H1 (cell line): ENCODE measurements at regions not wholly inside any gene's neighbourhood (a gene's known extent, or its start where the extent isn't known, plus 50 kb on each side); places are given as distances from the start of the nearest gene placed in this dataset.

Source experiments
- CTCF ChIA-PET: fragments of 300-600 bp; sonication (Branson Sonifier 250); formaldehyde crosslinking; loops from one replicate; lab custom pipeline; 2021; ENCODE audit not compliant: partially characterized antibody; lab: Charles Lee
- POLR2A ChIA-PET: fragments of 300-600 bp; sonication (Branson Sonifier 250); formaldehyde crosslinking; loops from one replicate; lab custom pipeline; 2021; ENCODE audit warnings: inconsistent platforms; ENCODE audit not compliant: partially characterized antibody; lab: Charles Lee
- DNase-seq, 2 experiments: peaks; one replicate each; pipeline versions ENCODE4 v3.0.0 to v3.0.0-alpha.2; 2010 to 2022; ENCODE audit warnings: low spot score in 2 of 2, low read depth in 1 of 2, mixed read lengths in 1 of 2
- FAIRE-seq: peaks from 2 replicates; lab custom pipeline; 2011; peaks lifted over from hg19 to GRCh38; lab: Jason Lieb, UNC
- H2AFZ ChIP-seq: 2 replicates; pipeline ENCODE4 v1.8.1; 2012; ENCODE audit warnings: low read length, inconsistent platforms
- H2AK5ac ChIP-seq: 2 replicates; pipeline ENCODE4 v1.6.1; 2013; ENCODE audit warnings: low read depth, low read length
- H2BK120ac ChIP-seq: replicated peaks from 2 replicates; pipeline ENCODE3; 2013; ENCODE audit warnings: low read depth, low read length, inconsistent platforms
- H2BK12ac ChIP-seq: 2 replicates; pipeline ENCODE4 v1.6.1; 2013; ENCODE audit warnings: low read depth, low read length
- H2BK15ac ChIP-seq: 2 replicates; pipeline ENCODE4 v1.6.1; 2013; ENCODE audit warnings: low read length
- H2BK20ac ChIP-seq: 2 replicates; pipeline ENCODE4 v1.6.1; 2013; ENCODE audit warnings: low read length
- H2BK5ac ChIP-seq: 2 replicates; pipeline ENCODE4 v1.6.1; 2013; ENCODE audit warnings: low read depth, low read length
- H3K14ac ChIP-seq: 2 replicates; pipeline ENCODE4 v1.6.1; 2013; ENCODE audit warnings: inconsistent platforms; ENCODE audit not compliant: insufficient read length
- H3K18ac ChIP-seq: 2 replicates; pipeline ENCODE4 v1.6.1; 2013; ENCODE audit warnings: low read length; ENCODE audit errors: extremely low read depth
- H3K23ac ChIP-seq: 2 replicates; pipeline ENCODE4 v1.6.1; 2013; ENCODE audit warnings: inconsistent platforms; ENCODE audit not compliant: insufficient read length
- H3K23me2 ChIP-seq: 2 replicates; pipeline ENCODE4 v1.6.1; 2013; ENCODE audit warnings: low read depth, low read length
- H3K27ac ChIP-seq: 2 replicates; pipeline ENCODE4 v1.6.1; 2011; ENCODE audit warnings: low read depth, low read length, inconsistent platforms
- H3K27me3 ChIP-seq, 4 experiments: replicated peaks in 1 of 4; 1 replicate in 1 of 4; 2 replicates in 3 of 4; pipeline versions ENCODE4 v1.6.1 to v1.8.1; 2011 to 2013; ENCODE audit warnings: low read length in 3 of 4, mild to moderate bottlenecking in 3 of 4, inconsistent platforms in 2 of 4, mixed read lengths in 2 of 4, moderate library complexity in 1 of 4; ENCODE audit not compliant: control insufficient read depth in 3 of 4, insufficient read depth in 3 of 4; ENCODE audit errors: extremely low read depth in 1 of 4
- H3K36me3 ChIP-seq, 4 experiments: 2 replicates each; pipeline versions ENCODE4 v1.6.1 to v1.8.1; 2011 to 2013; ENCODE audit warnings: mild to moderate bottlenecking in 4 of 4, low read length in 3 of 4, moderate library complexity in 2 of 4, control low read depth in 1 of 4, inconsistent platforms in 1 of 4; ENCODE audit not compliant: insufficient read depth in 4 of 4, control insufficient read depth in 2 of 4
- H3K4ac ChIP-seq: replicated peaks from 2 replicates; pipeline ENCODE3; 2013; ENCODE audit warnings: low read length, low read depth, mixed read lengths, inconsistent platforms; ENCODE audit not compliant: insufficient read length
- H3K4me1 ChIP-seq, 4 experiments: replicated peaks in 1 of 4; 1 replicate in 1 of 4; 2 replicates in 3 of 4; pipeline versions ENCODE4 v1.6.1 to v1.8.1; 2011 to 2013; ENCODE audit warnings: low read length in 3 of 4, inconsistent platforms in 2 of 4, mixed read lengths in 1 of 4; ENCODE audit not compliant: insufficient read depth in 4 of 4, control insufficient read depth in 3 of 4
- H3K4me2 ChIP-seq, 2 experiments: 2 replicates each; pipeline versions ENCODE4 v1.6.1 to v1.8.1; 2011 to 2013; ENCODE audit warnings: low read depth in 2 of 2, low read length in 2 of 2, control low read depth in 1 of 2, inconsistent platforms in 1 of 2, mild to moderate bottlenecking in 1 of 2; ENCODE audit not compliant: insufficient read depth in 1 of 2
- H3K4me3 ChIP-seq, 4 experiments: fragments of 200-600, 300-600 bp in 1 of 4; sonication (generic), shearing (Covaris generic), sonication (Bioruptor Twin) in 1 of 4; 2 replicates each; pipeline versions ENCODE4 v1.5.1 to v1.8.1; 2011 to 2016; ENCODE audit warnings: low read length in 4 of 4, low read depth in 3 of 4, control low read depth in 2 of 4, inconsistent platforms in 2 of 4, mild to moderate bottlenecking in 2 of 4, mixed read lengths in 1 of 4, moderate library complexity in 1 of 4; ENCODE audit not compliant: insufficient read depth in 2 of 4; ENCODE audit errors: extremely low read depth in 1 of 4
- H3K56ac ChIP-seq: replicated peaks from 2 replicates; pipeline ENCODE3; 2013; ENCODE audit warnings: low read depth, mild to moderate bottlenecking, mixed read lengths, low read length, inconsistent platforms; ENCODE audit not compliant: insufficient read length
- H3K79me1 ChIP-seq: 2 replicates; pipeline ENCODE4 v1.6.1; 2013; ENCODE audit warnings: low read depth, low read length, control low read depth
- H3K79me2 ChIP-seq, 2 experiments: 2 replicates each; pipeline versions ENCODE4 v1.6.1 to v1.8.1; 2012 to 2013; ENCODE audit warnings: low read length in 2 of 2, mild to moderate bottlenecking in 2 of 2, inconsistent platforms in 1 of 2; ENCODE audit not compliant: insufficient read depth in 2 of 2, control insufficient read depth in 1 of 2
- H3K9ac ChIP-seq, 4 experiments: replicated peaks in 1 of 4; 1 replicate in 1 of 4; 2 replicates in 3 of 4; pipeline versions ENCODE4 v1.6.1 to v1.8.1; 2011 to 2013; ENCODE audit warnings: low read depth in 3 of 4, low read length in 3 of 4, control low read depth in 2 of 4, mild to moderate bottlenecking in 2 of 4, moderate library complexity in 2 of 4, inconsistent platforms in 1 of 4; ENCODE audit errors: extremely low read depth in 1 of 4
- H3K9me3 ChIP-seq, 2 experiments: 2 replicates each; pipeline versions ENCODE4 v1.6.1 to v1.8.1; 2012 to 2013; ENCODE audit warnings: mild to moderate bottlenecking in 2 of 2, moderate library complexity in 2 of 2, control low read depth in 1 of 2, inconsistent platforms in 1 of 2, low read depth in 1 of 2, low read length in 1 of 2, mixed read lengths in 1 of 2; ENCODE audit not compliant: insufficient read depth in 2 of 2
- H4K20me1 ChIP-seq, 2 experiments: replicated peaks in 1 of 2; 2 replicates each; pipeline versions ENCODE3 to v1.8.1; 2011 to 2013; ENCODE audit warnings: inconsistent platforms in 2 of 2, low read length in 2 of 2, mild to moderate bottlenecking in 1 of 2; ENCODE audit not compliant: insufficient read depth in 2 of 2, control insufficient read depth in 1 of 2
- H4K5ac ChIP-seq: 2 replicates; pipeline ENCODE4 v1.6.1; 2013; ENCODE audit warnings: low read length, low read depth, mixed read lengths, inconsistent platforms; ENCODE audit not compliant: insufficient read length
- H4K8ac ChIP-seq: 2 replicates; pipeline ENCODE4 v1.8.0; 2013; ENCODE audit warnings: mild to moderate bottlenecking, moderate library complexity, low read length, inconsistent platforms; ENCODE audit not compliant: insufficient read depth; ENCODE audit errors: extremely low read depth
- H4K91ac ChIP-seq: replicated peaks from 2 replicates; pipeline ENCODE3; 2013; ENCODE audit warnings: low read length, mixed read lengths, inconsistent platforms; ENCODE audit not compliant: insufficient read length
- CREB1 ChIP-seq: IDR thresholded peaks from 2 replicates; pipeline ENCODE4 v1.6.1; 2012; ENCODE audit warnings: inconsistent platforms
- SP2 ChIP-seq: IDR thresholded peaks from 2 replicates; pipeline ENCODE4 v1.6.1; 2012; ENCODE audit warnings: mild to moderate bottlenecking, low read length, inconsistent platforms
- SP4 ChIP-seq: IDR thresholded peaks from 2 replicates; pipeline ENCODE4 v1.6.1; 2012; ENCODE audit warnings: low read length, inconsistent platforms
- SRF ChIP-seq: IDR thresholded peaks from 2 replicates; pipeline ENCODE4 v1.6.1; 2011; ENCODE audit warnings: mild to moderate bottlenecking, low read depth, low read length, moderate library complexity
- WGBS, 2 experiments: shearing (Covaris generic) in 1 of 2; methylation state at CpG; one replicate each; pipeline versions ENCODE4 v1.1.6 to v1.1.7; 2013 to 2015; ENCODE audit warnings: low lambda C conversion rate in 2 of 2, mixed read lengths in 2 of 2, inconsistent platforms in 1 of 2, low coverage in 1 of 2, missing lambda C conversion rate in 1 of 2; ENCODE audit not compliant: insufficient replicate concordance in 2 of 2, insufficient coverage in 1 of 2, insufficient read length in 1 of 2; ENCODE audit errors: extremely low coverage in 1 of 2, missing lambda C conversion rate in 1 of 2; 5-methylcytosine and 5-hydroxymethylcytosine counted together

DNA sequence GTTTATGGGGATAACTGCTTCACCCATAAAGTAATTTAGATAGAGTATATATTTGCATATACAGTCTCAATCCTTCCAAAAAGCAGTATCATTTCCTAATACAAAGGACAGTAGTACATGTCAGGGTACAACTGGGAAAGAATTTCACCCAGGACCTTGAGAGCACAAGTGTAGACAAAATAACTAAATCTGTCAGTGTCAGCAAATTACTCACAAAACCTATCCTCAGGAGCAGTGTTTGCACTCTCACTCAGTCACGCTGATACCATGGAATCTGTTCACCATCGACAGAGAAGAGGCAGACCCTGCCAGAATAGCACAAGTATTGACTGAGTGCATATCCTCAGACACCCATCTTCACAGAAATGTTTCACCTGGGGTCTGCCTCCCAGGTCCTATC is 554.7 kb upstream of the PHF14 start:
- H2BK5ac ChIP-seq, result no peak overlapping the region
- H3K27me3 ChIP-seq, result no peaks in the 10 kb centered on the region
- no peak overlapping the region for H2BK12ac ChIP-seq
- H3K18ac ChIP-seq, result no peak overlapping the region
- no peak overlapping the region for H3K4me3 ChIP-seq
- no peak overlapping the region for H3K4me2 ChIP-seq
- TF ChIP-seq SRF (no peak), SP2 (no peak), CREB1 (no peak), SP4 (no peak)
- H2AK5ac ChIP-seq, result no peak overlapping the region
- FAIRE-seq, result no peak
- no peak overlapping the region for H4K91ac ChIP-seq
- H2BK20ac ChIP-seq, result no peak overlapping the region
- 95% methylated on average over 2 of the region's 2 CpGs; no CpG with 5 or more reads in 1 of the 2 experiments for WGBS, 2 experiments
- H3K23ac ChIP-seq, result no peak overlapping the region
- H3K79me2 ChIP-seq, result no peaks in the 10 kb centered on the region
- H4K20me1 ChIP-seq, result no peaks in the 10 kb centered on the region
- H4K5ac ChIP-seq, result no peak overlapping the region
- no peak overlapping the region for H2BK120ac ChIP-seq
- no peaks in the 10 kb centered on the region for H3K79me1 ChIP-seq
- POLR2A ChIA-PET, result no interaction called here
- no peak overlapping the region for H3K4ac ChIP-seq
- no peak for DNase-seq
- no peak overlapping the region for H3K56ac ChIP-seq
- H3K27ac ChIP-seq, result no peak overlapping the region
- no peak overlapping the region for H3K14ac ChIP-seq
- no peaks in the 10 kb centered on the region for H3K4me1 ChIP-seq
- no peak overlapping the region for H4K8ac ChIP-seq
- no peak overlapping the region for H2BK15ac ChIP-seq
- no peaks in the 10 kb centered on the region for H3K23me2 ChIP-seq
- no peaks in the 10 kb centered on the region for H3K9me3 ChIP-seq
- CTCF ChIA-PET, result no interaction called here
- no peak overlapping the region for H3K9ac ChIP-seq
- no peaks in the 10 kb centered on the region for H3K36me3 ChIP-seq
- 0 out of 2 replicates have a peak overlapping the region, but pooled peaks have one; percentile 16 for H2AFZ ChIP-seq
